Tibial nerve (tissue), 4 donors: ENCODE measurements at regions not wholly inside any gene's neighbourhood (a gene's known extent, or its start where the extent isn't known, plus 50 kb on each side); places are given as distances from the start of the nearest gene placed in this dataset.

Experiments used
- DNase-seq, 2 donors: peaks; one replicate each; pipeline ENCODE4 v3.0.0-alpha.2; 2019; ENCODE audit warnings: low spot score in 2 of 2
- H3K27ac ChIP-seq, 4 donors: fragments of 200-600 bp; sonication (generic) in 3 of 4; one replicate each; pipeline ENCODE4 v1.5.1; 2017 to 2019; ENCODE audit warnings: mild to moderate bottlenecking in 1 of 4
- H3K27me3 ChIP-seq, 2 donors: fragments of 200-600 bp; sonication (generic) in 1 of 2; one replicate each; pipeline versions ENCODE4 v1.5.1 to v1.6.0; 2017 to 2019
- H3K36me3 ChIP-seq, 3 donors: fragments of 200-600 bp; sonication (generic); one replicate each; pipeline ENCODE4 v1.5.1; 2018 to 2019
- H3K4me1 ChIP-seq, 4 donors: fragments of 200-600 bp; sonication (generic) in 3 of 4; one replicate each; pipeline ENCODE4 v1.5.1; 2017 to 2019
- H3K4me3 ChIP-seq, 4 donors: fragments of 200-600 bp; sonication (generic) in 3 of 4; one replicate each; pipeline ENCODE4 v1.5.1; 2017 to 2019; ENCODE audit warnings: mild to moderate bottlenecking in 1 of 4, moderate library complexity in 1 of 4
- H3K9me3 ChIP-seq, 4 donors: fragments of 200-600 bp; sonication (generic) in 3 of 4; one replicate each; pipeline ENCODE4 v1.5.1; 2017 to 2019
- CTCF ChIP-seq, 5 experiments: fragments of 200-600 bp in 3 of 5; fragments of 450-650 bp in 2 of 5; sonication (generic) in 3 of 5; IDR thresholded peaks; one replicate each; pipeline ENCODE4 v1.5.1; 2016 to 2019; ENCODE audit warnings: antibody characterized with exemption in 5 of 5, mild to moderate bottlenecking in 3 of 5, moderate library complexity in 2 of 5
- EP300 ChIP-seq, 2 donors: sonication (generic); formaldehyde crosslinking; IDR thresholded peaks; one replicate each; pipeline ENCODE4 v1.6.1; 2017; ENCODE audit warnings: antibody characterized with exemption in 2 of 2, mild to moderate bottlenecking in 1 of 2
- POLR2A ChIP-seq, 2 donors: fragments of 450-650 bp; IDR thresholded peaks; one replicate each; pipeline ENCODE4 v1.6.1; 2017; ENCODE audit warnings: antibody characterized with exemption in 2 of 2, mild to moderate bottlenecking in 2 of 2, moderate library complexity in 2 of 2
- WGBS, 2 donors: methylation state at CpG; one replicate each; pipeline ENCODE4 v1.1.5; 2018; 5-methylcytosine and 5-hydroxymethylcytosine counted together

GRCh38 chr3:102225005-102225404 is 209.8 kb upstream of the ZPLD1 start:
- Histone ChIP-seq H3K36me3 (no peaks in the 10 kb centered on the region), H3K27ac (no peak overlapping the region), H3K27me3 (no peaks in the 10 kb centered on the region), H3K4me1 (peaks cover 0 to 22% (median 0%) of the 10 kb centered on the region in 4 donors), H3K9me3 (no peaks in the 10 kb centered on the region), H3K4me3 (no peak overlapping the region)
- no peak for DNase-seq
- TF ChIP-seq POLR2A (IDR thresholded peaks at IDR 0.05) (no peak), EP300 (IDR thresholded peaks at IDR 0.05) (no peak), CTCF (IDR thresholded peaks at IDR 0.05) (no peak)
- 76 to 77% methylated on average over 8 of the region's 8 CpGs for WGBS, 2 donors

GRCh38 chr3:102225407-102226132 is 209.2 kb upstream of the ZPLD1 start:
- no peaks in the 10 kb centered on the region for H3K36me3 ChIP-seq
- DNase-seq, result no peak
- no peak overlapping the region for H3K27ac ChIP-seq
- H3K4me1 ChIP-seq, result peaks cover 0 to 22% (median 0%) of the 10 kb centered on the region in 4 donors
- no peak overlapping the region for H3K4me3 ChIP-seq
- no peaks in the 10 kb centered on the region for H3K9me3 ChIP-seq
- 16 to 29% methylated on average over 1 of the region's 1 CpG for WGBS, 2 donors
- TF ChIP-seq POLR2A (IDR thresholded peaks at IDR 0.05) (no peak), CTCF (IDR thresholded peaks at IDR 0.05) (peak; percentile 36 to 69 (median 55)), EP300 (IDR thresholded peaks at IDR 0.05) (no peak)
- H3K27me3 ChIP-seq, result no peaks in the 10 kb centered on the region

GRCh38 chr3:102226463-102226862 is 208.4 kb upstream of the ZPLD1 start:
- Histone ChIP-seq H3K4me1 (peaks cover 0 to 22% (median 0%) of the 10 kb centered on the region in 4 donors), H3K27ac (no peak overlapping the region), H3K27me3 (no peaks in the 10 kb centered on the region), H3K36me3 (no peaks in the 10 kb centered on the region), H3K9me3 (no peaks in the 10 kb centered on the region), H3K4me3 (no peak overlapping the region)
- DNase-seq, result no peak
- TF ChIP-seq EP300 (IDR thresholded peaks at IDR 0.05), result no peak
- no peak for TF ChIP-seq POLR2A (IDR thresholded peaks at IDR 0.05)
- TF ChIP-seq CTCF (IDR thresholded peaks at IDR 0.05), result no peak
- 95% methylated on average over 1 of the region's 1 CpG for WGBS, 2 donors

GRCh38 chr3:102229062-102229655 is 205.7 kb upstream of the ZPLD1 start:
- 22% methylated on average over 7 of the region's 7 CpGs for WGBS, 2 donors
- H3K4me1 ChIP-seq, result peaks cover 0 to 19% (median 0%) of the 10 kb centered on the region in 4 donors
- no peak overlapping the region for H3K4me3 ChIP-seq
- no peaks in the 10 kb centered on the region for H3K9me3 ChIP-seq
- no peaks in the 10 kb centered on the region for H3K27me3 ChIP-seq
- no peaks in the 10 kb centered on the region for H3K36me3 ChIP-seq
- no peak overlapping the region for H3K27ac ChIP-seq
- peak; percentile 67 to 91 for DNase-seq
- no peak for TF ChIP-seq POLR2A (IDR thresholded peaks at IDR 0.05)
- peak; percentile 83 to 92 (median 89) for TF ChIP-seq CTCF (IDR thresholded peaks at IDR 0.05)
- peak in 1 of 2 donors; percentile 10 for TF ChIP-seq EP300 (IDR thresholded peaks at IDR 0.05)

GRCh38 chr3:102230057-102230456 is 204.8 kb upstream of the ZPLD1 start:
- H3K4me3 ChIP-seq, result no peak overlapping the region
- no peaks in the 10 kb centered on the region for H3K9me3 ChIP-seq
- 92 to 96% methylated on average over 2 of the region's 2 CpGs for WGBS, 2 donors
- no peaks in the 10 kb centered on the region for H3K27me3 ChIP-seq
- DNase-seq, result no peak
- no peaks in the 10 kb centered on the region for H3K36me3 ChIP-seq
- H3K27ac ChIP-seq, result no peak overlapping the region
- TF ChIP-seq EP300 (IDR thresholded peaks at IDR 0.05), result no peak
- TF ChIP-seq CTCF (IDR thresholded peaks at IDR 0.05), result no peak
- TF ChIP-seq POLR2A (IDR thresholded peaks at IDR 0.05), result no peak
- peaks cover 0 to 13% (median 0%) of the 10 kb centered on the region in 4 donors for H3K4me1 ChIP-seq
